HG02798 (cell line): ENCODE measurements at regions not wholly inside any gene's neighbourhood (a gene's known extent, or its start where the extent isn't known, plus 50 kb on each side); places are given as distances from the start of the nearest gene placed in this dataset.

Experiments
- ATAC-seq: cut with Tn5 transposase; IDR thresholded peaks from one replicate; pipeline ENCODE4 v1.9.1; 2021; ENCODE audit warnings: mild to moderate bottlenecking; ENCODE audit not compliant: unreplicated experiment, poor library complexity

DNA sequence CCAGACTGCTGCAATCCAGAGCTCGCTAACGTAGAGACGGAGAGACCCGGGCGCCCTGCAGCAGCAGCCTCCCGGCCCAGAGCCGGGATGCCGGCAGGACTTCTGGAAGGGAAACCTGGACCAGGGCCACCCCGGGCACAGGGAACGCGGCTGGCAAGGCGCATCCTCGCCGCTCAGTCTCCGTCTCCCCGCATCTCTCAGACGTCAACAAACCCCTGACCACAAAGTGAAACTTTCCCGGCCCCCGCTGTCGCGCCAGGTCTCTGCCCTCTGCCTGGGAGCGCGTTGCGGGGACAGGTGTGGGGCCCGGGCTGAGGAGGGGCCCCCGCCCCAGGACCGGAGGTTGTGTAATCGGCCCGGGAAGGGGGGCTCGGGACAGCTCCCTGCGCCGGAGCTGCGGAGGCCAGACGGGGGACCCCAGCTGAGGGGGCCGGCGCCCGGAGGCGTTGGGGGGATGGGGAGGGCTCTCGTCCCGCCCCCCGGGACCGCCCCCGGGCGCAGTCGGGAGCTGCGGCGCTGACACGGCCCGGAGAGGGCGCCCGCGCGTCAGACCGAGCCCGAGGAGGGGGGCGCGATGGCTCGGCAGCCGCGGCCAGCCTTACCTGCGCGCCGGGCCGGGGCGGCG is 116.6 kb upstream of the HIVEP3 start:
- peak; percentile 79 for ATAC-seq

DNA sequence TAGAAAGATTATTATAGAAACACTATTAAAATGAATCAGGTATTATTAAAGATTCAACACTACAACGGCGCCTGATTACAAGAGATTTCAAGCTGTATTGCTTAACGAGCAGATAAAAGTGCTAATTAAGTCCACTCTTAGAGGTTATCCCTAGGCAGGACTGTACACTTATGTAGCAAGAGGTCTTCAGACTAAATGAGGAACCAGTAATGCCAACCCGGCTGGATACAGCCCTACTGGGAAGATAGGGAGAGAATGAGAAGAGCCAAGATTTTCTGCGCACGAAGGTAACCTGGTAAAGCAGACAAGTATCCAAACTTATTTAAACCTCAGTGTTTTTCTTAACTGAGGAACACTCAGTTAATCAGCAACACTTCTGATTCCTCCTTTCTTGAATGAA is 115.7 kb upstream of the HIVEP3 start:
- no peak for ATAC-seq

DNA sequence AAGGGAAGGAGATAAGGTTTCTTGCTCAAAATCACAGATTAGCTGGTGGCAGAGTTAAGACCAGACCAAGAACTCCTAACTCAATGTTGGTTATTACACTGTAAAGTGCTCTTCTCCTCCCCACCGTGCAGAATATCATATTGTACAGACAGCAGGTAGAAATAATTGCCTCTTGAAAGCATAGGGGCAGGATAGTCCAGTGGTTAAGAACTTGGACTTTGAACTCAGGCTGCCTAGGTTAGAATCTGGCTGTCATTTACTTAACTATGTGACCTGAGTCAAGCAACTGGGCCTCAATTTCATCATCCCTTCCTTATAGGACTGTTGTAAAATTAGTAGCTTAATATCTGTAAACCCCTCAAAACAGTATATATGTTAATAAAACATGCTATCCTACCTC is 114.9 kb upstream of the HIVEP3 start:
- ATAC-seq: no peak

DNA sequence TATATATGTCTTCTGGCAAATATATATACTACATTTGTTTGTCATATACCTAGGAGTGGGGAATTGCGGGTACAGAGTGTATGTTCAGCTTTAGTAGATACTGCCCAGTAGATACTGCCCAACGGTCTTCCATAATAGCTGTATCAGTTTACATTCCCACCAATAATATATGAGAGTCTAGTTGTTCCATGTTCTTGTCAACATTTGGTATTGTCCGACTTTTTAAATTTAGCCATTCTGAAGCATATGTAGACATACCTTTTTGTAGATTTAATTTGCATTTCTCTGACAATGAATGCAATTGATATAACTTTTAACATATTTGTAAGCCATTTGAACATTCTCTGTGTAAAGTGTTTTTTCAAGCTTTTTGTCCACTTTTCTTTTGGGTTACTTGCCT is 99.0 kb upstream of the HIVEP3 start:
- no peak for ATAC-seq

DNA sequence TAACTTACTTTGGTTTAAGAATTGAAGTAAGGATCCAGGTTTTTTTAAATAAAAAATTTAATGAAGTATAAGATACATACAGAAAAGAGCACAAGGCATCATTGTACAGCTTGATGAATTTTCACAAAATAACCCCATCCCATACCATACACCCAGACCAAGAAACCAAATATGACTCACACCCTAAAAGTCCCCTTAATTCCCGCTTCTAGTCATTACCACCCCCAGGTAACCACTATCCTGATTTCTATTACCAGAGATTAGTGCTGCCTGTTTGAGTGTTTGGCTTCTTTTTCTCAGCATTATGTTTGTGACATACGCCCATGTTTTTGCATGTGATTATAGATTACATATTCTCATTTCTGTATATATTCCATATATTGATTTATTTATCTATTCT is 98.5 kb upstream of the HIVEP3 start:
- peak; percentile 71 for ATAC-seq

DNA sequence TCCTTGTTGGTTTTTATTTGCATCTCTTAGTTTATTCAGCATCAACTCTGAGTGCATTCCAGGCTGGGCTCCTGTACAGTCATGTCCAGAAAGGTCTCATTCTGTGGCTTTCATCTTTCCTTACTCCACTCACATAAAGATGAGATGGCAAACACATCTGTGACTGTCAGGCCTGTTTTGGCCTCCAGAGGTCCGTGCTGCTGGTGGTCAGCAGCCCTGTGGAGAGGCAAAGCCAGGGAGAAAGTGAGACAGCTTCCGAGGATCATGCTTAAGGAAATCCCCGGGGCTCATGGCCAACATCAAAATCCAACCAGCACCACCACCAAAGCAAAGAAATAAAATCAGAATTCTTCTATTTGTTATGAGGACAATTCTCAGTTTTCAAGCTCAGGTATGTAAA is 96.1 kb upstream of the HIVEP3 start:
- ATAC-seq: no peak

DNA sequence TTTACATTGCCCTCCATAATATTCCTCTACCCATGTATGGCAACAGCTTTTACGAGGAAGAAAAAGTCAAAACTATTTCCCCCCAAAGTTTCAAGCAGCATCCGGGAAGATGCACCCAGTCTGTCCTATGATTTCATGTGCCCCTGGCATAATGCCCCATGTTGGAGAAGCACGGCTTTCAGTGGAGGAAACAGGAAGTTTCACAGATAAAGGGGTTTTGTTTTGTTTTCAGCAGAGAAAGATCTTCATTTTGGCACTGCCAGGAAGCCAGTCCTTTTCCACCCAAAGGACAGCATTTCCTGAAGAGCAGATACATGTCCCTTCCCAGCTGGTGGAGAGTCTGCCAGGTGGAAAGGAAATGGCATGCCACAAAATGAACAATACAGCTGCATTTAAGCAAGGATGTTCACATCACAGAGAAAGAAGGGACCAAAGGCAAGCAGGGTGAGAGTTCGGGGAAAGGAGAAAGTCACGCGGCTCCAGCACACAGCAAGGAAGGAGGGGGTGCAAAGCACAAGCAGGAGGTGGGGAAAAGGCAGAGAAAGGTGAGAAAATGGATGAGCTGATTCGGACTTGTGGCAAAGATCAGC is 95.3 kb upstream of the HIVEP3 start:
- no peak for ATAC-seq

DNA sequence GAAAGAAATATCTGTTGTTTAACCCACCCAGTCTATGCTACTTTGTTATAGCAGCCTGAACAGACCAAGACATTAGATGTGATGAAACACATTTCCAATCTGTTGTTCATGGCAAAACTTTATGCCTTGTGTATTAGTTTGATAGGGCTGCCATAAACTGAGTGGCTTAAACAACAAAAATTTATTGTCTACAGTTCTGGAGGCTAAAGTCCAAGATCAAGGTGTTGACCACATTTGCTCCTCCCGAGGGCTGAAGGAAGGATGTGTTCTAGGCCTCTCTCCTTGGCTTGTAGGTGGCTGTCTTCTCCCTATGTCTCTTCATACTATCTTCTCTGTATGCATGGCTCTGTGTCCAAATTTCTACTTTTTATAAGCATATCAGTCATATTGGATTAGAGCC is 94.1 kb upstream of the HIVEP3 start:
- no peak for ATAC-seq

DNA sequence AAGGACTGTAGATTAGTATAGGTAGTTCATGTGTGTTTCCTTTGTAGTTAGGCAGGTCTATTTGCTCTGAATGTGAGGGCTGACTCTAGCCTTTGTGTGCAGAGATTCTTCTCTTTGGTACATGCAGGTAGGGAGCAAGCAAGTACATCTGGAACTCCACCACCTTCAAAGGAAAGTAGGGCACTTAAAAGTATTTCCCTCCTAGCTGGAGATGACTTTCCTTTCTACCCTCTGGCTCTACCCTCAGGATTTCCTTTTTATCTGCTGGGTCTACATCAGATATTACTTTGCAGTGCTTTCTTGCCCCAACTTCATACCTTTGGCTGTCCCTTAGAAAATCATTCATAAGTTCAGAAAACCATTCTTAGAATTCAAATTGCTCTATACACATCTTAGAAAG is 91.7 kb upstream of the HIVEP3 start:
- ATAC-seq: no peak

DNA sequence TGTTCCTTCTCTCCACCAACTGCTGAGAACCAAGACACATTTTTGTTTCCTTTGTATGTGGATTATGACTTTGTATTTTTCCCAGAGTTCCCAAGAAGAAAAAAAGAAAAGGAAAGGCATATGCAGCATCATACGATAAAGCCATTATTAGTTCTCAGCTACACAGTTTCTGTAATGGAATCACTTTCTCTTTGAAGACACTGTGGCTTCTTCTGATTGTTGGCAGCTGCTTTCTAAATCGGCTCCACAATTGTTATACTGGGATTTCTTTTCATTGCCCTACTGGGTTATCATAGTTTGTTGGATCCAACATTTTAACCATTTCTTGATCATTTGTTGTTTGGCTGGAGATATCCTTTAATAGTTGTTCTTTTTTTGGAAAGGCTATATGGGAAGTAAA is 89.5 kb upstream of the HIVEP3 start:
- no peak for ATAC-seq

DNA sequence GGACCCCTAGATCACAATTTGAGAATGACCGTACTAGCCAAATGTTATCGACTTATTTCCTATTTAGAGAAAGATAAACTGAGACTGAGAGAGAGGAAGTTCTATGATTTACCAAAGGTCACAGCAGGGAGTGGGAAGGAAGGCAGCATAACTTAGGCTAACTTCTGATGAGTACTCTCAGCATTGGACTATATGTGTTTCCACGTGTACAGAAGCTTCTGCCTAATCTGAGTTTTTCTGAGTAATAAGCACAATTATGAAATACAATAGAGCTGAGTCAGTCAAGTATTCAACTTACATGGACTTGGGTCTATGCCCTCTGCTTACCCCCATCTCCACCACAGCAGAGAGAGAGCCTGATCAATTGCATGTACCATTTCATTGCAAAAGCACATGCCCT is 88.1 kb upstream of the HIVEP3 start:
- ATAC-seq: no peak

DNA sequence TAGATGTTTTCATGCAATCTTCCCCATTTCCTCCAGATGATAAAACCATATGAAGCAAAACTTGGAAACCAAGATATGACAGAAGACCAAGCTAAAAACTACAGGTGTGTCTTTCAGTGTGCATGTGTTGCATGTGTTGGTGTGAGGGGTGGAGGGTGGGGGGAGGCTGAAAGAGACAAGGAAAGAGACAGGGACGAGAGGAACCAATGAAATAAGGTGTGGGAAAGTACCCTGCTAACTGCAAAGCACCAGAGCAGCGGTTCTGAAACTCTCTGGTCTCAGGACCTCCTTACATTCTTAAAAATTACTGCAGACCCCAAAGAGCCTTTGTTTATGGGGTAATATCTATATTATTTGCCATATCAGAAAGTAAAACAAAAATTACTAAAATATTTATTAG is 87.4 kb upstream of the HIVEP3 start:
- ATAC-seq: no peak

DNA sequence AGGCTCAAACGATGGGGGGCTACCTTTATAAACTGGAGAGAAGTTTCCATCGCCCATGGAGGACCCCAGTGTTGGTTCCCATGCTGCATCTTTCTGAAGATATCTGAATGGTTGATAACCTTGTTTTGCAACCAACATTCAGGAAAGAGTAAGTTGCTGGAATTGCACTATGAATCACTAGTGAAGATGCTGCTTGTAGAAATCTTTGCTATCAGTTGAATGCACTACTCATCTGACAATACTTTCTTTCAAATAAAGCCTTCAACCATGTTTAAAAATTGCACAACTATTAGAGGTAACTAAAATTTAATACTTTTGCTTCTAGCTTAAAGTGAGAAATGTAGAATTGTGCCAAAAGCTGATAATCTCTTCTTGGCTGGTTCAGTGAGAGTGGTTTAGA is 86.8 kb upstream of the HIVEP3 start:
- ATAC-seq: no peak

DNA sequence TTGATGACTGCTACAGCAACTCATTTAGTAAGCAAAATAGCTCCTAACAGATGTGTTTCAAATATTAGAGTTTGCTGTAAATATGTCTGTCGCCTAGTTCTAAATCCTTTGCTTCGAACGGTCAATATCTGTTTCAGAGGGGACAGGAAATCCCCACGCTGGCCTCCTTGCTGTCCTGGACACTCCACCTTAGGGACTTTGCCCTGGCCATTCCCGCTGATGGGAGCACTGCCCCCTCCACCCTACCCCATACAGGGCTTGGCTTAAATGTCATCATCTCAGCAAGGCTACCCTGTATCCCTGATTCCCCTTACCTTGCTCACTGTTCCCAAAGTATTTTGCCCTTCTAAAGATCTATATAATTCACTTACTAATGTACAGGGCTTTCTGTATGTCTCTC is 86.1 kb upstream of the HIVEP3 start:
- ATAC-seq: no peak

DNA sequence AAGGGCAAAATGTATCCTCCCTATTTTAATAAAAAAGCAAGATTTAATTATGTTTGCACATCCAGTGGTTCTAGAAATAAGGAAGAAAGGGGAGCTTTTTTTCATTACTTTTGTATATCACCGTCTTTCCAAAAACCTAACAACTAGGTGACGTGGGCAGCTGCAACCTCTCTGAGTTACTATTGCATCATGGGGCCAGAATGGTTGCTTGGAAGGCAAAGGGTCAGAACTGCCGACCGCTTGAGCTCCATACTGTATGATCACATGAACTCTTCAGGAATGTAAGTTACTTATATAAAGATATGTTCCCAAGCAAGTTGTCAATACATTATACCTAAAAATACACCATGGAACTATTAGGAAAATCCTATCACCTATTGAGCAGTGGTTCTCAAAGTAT is 85.6 kb upstream of the HIVEP3 start:
- no peak for ATAC-seq

DNA sequence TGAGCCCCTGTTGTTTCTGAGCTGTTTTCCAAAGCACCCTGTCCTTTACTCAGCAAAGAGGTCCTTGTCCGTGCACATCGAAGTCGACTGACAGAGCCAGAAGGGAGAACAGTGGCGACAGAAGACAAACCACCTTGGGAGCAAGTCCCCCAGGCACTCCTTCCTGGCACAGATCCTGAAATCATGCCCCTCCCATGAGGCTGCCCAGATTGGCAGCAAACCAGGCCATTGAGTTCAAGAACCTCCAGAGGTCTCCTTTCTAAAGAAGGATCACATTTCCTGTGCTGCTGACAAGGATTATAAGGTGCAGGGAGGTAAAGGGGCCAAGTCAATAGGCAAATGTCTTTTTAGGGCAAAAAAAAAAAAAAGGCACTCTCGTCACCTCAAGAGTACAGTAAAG is 84.7 kb upstream of the HIVEP3 start:
- ATAC-seq: no peak

DNA sequence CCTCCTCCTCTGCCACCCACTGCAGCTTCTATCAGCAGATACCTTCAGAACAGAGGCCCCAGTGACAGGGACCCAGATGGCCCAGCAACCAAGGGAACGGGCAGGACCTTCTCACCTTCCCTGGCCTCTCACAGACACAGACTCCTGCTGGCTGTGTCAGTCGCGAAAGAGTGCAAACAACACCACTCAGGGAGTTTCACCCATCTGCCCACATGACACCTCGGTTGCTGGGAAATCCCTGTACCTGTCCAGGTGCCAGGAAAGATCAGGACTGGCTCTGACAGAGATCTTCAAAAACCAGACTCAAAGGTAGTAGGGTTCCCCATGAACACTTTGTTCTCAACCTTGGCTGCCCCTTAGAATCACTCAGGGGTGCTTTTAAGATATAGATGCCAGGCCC is 83.5 kb upstream of the HIVEP3 start:
- no peak for ATAC-seq

DNA sequence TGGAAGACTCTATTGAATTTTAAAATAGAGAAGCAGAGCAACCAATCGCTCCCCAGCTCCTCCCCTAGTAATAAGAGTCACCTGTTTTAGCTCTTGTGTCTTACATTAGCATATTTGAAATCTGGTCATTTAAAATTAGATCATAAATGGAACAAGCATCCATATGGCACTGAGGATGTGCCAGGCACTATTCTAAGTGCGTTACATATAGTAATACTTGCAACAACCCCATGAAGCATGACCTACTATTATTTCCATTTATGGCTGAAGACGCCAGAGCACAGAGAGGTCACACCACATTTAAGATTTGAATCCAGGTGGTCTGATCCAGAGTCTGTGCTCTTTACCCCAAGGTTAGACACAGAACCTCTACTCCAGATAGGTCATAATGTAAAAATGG is 82.0 kb upstream of the HIVEP3 start:
- no peak for ATAC-seq

DNA sequence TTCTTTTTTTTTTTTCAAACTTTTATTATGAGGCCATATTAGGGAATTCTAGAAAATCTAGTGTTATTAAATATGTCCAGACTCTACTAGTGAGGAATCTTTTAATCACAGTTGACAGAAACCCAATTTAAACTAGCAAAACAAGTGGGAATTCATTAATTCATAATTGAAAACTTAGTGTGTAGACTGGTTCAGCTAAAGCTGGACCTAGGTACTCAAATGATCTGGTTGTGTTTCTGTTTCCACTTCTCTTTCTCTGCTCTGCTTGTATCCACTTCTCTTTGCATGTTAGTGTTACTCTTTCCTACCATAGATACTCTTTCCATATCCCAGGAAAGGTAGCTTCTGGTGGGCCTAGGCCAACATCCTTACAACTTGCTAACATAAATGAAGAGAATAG is 81.2 kb upstream of the HIVEP3 start:
- ATAC-seq: no peak

DNA sequence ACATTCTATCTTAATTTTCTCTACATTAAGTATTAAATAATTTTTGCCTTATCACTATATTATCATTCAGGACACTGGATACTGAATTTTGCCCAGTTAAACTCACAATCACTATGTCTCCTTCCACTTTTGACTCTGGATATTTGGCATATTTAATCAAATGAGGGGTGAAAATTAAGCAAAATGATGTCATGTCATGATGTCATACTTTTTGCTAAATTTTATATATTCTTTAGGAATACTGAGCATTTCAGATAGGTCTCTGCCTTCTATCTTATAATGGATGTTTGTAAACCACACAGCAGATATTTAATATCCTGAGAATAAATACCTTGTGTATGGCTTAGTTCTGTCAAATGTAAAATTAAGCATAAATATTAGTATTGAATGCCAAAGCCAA is 79.5 kb upstream of the HIVEP3 start:
- ATAC-seq: no peak

DNA sequence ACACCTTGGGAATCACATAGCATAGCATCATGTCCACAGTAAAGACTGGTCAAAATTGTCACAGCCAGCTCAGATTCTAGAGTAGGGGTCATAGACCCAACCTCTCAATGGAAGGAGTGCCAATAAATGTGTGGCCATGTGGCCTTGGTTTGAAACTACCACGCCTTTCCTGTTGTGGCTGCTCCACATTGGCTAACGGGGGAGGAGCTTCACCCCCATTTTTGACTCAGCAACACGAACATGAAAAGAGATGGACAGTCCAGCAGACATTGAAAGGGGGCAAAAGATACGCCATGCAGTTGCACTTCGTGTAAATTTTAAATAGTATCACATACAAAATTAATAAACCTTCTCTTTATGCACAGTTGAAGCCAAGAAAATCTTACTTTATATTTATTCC is 78.4 kb upstream of the HIVEP3 start:
- no peak for ATAC-seq

DNA sequence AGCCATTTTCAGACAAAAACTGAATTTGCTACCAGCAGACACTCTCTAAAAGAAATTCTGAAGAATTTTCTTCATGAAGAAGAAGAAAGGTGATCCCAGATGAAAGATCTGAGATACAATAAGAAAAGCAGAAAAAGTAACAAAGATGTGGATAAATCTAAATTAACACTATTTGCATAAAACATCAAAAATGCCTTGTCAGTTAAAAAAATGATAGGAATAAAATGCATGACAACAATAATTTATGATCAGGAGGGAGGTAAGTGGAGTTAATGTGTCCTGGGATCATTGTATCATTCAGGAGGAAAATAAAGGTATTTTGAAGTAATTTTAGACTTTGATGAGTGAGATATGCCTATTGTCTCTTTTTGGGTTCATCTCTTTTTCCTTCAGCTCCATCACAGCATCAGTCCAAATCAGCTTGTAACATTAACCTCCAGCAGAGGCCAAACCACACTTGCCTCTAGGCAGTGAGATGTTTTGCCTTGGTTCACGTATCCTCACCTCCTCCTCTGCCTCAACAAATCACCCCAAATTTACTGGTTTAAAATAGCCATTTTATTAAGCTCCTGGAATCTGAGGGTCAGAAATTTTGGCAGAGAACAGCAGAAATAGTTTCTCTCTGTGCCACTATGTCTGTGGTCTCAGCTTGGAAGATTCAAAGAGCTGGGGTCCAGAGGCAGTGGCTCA is 76.9 kb upstream of the HIVEP3 start:
- no peak for ATAC-seq
